Testis (tissue), 2 donors: ENCODE measurements at regions not wholly inside any gene's neighbourhood (a gene's known extent, or its start where the extent isn't known, plus 50 kb on each side); places are given as distances from the start of the nearest gene placed in this dataset.

Source experiments
- CTCF ChIP-seq, 3 experiments: fragments of 450-650 bp in 2 of 3; fragments of 200-600 bp in 1 of 3; sonication (generic) in 1 of 3; IDR thresholded peaks; one replicate each; pipeline ENCODE4 v1.5.1; 2016 to 2019; ENCODE audit warnings: antibody characterized with exemption in 3 of 3, mild to moderate bottlenecking in 2 of 3, moderate library complexity in 1 of 3
- POLR2A ChIP-seq: fragments of 450-650 bp; IDR thresholded peaks from one replicate; pipeline ENCODE4 v1.6.1; 2017; ENCODE audit warnings: antibody characterized with exemption, mild to moderate bottlenecking, moderate library complexity

DNA sequence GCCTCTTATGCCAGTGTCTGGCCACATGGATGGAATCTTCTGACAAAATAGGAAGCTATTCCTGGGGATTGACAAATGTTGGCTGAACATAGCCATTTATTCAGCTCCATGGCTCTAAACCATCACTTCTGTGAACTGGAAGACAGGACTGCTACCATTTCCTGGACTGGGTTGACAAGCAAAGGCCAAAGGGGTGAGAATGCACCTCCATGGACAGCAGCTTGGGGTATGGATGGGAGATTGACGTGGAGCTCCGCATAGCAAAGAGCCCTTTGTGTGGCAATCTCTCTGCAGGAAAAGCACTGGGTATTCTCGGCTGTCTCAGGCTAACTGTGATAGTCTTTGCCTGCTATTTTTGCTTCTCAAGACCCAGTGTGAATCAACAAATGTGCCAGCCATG is 223.0 kb upstream of the EGLN3 start:
- TF ChIP-seq CTCF (IDR thresholded peaks at IDR 0.05) (no peak), POLR2A (no peak)
